CD4-positive, alpha-beta T cell treated with Interleukin-10 for 1 hour (primary cell): ENCODE measurements at regions not wholly inside any gene's neighbourhood (a gene's known extent, or its start where the extent isn't known, plus 50 kb on each side); places are given as distances from the start of the nearest gene placed in this dataset.

Source experiments
- DNase-seq: peaks from one replicate; pipeline ENCODE4 v3.0.0-alpha.2; 2020

DNA sequence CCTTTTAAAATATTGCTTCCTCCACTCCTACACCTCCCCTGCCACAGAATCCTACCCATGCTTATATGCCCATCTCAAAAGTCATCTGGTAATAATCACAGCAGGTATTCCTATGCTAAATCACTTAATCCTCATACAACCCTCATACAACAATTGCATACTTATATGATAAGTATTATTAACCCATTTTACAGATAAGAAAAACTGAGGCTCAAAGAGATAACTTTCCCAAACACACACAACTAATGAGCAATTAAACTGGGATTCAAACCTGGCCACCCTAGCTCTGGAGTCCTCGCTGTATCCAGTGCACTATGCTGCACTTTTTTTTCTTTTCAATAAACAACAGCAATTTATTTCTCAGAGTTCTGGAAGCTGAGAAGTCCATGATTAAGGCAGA is 99.8 kb upstream of the TSPAN5 start:
- no peak for DNase-seq

DNA sequence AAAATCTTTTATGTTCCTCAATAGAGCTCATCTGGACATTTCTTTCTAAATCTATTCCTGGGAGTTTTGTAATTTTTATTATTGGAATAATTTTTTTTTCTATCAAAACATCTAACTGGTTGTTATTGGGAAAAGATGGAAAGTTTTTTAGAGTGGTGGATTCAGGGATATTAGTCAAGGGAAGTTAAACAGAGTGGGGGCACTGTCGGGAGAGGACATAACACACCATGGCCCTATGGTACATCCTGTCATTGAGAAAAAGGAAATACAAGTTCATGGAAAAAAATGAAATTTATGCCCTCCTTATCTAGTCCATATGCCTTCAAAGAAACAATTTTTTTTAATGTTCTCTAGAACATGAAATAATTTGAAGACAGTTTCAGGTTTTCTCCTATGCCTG is 96.3 kb upstream of the TSPAN5 start:
- no peak for DNase-seq

DNA sequence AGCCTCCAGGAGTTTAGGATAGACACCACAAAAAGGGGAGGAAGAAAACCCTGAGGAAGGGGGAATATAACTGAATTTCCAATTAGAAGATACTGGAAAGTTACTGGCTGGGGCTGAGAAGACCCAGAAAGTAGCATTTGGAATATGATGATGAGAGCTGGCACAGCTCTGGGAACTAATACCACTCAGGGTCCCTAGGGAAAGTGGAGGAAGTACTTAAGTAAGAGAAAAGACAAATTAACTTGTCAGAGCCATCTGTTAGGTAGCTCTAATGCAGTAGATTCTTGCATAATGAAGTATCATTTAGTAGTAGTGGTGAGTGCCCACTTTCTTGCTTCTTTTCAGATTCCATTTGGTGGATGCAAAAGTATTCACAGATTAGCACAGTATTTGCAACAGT is 90.8 kb upstream of the TSPAN5 start:
- DNase-seq, result no peak

DNA sequence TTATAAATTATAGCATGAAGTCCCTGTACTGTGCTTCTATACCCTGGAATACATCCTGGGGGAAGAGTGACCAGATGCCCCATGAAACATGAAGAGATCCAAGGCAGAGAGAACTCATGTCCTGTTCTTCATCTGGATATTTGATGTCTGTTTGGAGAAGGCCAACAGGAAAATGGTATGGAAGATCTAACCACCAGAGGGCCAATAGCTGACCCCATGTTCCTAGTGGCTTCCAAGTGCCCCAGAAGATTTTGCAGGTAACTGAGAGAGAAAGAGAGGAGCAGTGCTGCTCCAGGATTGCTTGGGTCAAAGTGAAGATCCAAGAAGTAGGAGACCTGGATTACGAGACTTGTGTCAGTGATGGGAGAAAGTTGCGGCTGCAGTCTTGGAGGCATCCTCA is 90.2 kb upstream of the TSPAN5 start:
- DNase-seq, result no peak

DNA sequence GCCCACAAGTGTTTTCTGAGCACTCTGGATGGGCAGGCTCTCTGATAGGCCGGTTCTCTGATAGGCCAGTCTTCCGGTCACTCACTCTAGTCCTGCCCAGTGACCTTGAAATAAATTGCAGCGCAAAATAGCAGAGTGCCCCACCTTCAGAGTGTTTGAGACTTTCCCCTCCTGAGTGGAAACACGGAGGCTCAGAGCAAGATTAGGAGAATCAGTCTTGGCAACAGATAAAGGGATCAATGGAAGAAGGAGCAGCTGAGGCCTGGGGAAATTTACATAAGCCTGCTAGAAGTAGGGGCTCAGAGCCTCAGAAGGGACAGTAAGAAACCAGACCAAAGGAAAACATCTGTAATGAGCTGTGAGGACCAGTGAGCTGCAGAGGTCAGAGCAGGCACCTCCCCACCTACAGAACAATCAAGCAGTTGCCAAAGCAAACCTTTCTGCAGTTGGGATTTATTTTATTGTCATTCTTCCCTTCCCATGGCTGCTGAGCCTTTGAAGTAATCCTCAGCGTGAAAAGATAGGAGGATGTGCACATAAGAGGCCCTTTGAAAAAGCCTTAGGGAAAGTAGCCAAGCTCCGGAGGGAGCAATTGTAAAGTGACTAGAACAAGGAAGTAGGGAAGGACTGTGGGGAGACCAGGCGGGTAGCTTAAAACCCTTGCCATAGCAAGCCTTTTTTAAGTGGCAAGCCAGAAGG is 89.1 kb upstream of the TSPAN5 start:
- DNase-seq, result no peak

DNA sequence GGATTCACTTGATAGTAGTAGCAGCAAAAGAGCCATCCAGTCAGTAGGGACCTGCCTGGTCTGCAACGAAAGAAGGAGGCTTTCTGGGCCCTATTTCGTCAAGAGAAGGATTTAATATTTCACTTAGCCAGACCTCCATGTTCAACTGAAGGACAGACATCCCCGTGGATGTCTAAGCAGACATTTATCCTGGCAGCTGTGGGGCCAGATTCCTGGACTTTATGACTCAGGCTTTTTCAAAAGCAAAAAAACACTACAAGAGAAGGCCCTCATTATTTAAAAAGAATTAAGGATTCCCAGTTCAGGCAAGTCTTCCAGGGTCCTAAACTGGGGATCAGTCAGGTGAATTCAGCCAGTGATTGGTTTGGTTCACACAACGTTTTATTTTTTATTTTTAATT is 88.5 kb upstream of the TSPAN5 start:
- DNase-seq, result no peak

DNA sequence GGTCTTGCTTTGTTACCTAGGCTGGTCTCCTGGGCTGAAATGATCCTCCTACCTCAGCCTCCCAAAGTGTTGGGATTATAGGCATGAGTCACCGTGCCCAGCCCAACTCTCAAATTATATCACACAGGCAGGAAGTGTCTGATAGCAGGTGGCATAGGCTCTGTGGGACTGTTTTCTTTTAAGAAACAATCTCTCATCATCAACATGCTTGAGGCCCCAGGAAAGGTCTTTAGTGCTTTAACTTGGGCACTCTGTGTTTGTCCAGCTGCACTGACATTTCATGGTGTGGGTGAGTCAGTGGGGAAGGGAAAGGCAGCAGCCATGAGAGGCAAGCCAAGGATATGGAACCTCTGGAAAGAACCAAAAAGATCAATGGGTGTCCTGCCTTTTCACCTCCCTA is 88.1 kb upstream of the TSPAN5 start:
- no peak for DNase-seq

DNA sequence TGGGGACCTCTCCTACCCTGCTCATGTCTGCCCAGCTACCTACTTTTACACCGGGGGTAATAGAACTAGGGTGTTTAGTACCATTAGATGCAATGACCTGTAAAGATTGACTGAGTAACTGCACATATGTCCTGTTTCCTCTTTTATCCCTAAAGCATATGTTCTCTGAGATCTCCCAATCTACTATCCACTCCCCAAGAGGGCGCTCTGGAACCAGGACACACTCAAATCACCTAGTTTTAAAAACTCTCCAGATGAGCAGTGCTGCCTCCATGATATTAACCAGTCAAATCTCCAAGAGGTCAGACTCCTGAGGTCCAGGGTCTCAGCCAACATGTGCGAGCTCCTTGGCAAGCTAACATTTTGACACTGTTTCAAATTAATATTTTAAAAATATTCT is 87.0 kb upstream of the TSPAN5 start:
- DNase-seq, result no peak

DNA sequence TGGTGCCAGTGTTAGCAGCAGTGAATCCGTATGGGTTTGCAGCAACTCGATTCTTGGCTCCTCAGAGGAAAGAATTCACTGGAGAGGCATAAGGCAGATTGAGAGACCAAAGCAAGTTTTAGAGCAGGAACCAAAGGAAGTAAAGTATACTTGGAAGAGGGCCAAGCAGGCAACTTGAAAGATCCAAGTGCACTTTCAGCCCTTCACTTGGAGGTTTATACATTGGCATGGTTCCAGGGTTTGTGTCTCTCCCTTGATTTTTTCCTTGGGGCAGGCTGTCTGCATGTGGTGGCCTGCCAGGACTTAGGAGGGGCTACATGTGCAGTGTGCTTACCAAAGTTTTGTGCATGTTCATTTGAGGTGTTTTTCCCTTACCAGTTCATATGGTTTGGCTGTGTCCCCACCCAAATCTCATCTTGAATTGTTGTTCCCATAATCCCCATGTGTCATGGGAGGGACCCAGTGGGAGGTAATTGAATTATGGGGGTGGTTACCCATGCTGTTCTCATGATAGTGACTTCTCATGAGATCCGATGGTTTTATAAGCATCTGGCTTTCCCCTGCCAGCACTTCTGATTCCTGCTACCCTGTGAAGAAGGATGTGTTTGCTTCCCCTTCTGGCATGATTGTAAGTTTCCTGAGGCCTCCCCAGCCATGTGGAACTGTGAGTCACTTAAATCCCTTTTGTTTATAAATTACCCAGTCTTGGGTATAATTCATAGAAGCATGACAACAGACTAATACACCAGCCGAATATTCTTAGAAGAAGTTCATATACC is 86.2 kb upstream of the TSPAN5 start:
- no peak for DNase-seq

DNA sequence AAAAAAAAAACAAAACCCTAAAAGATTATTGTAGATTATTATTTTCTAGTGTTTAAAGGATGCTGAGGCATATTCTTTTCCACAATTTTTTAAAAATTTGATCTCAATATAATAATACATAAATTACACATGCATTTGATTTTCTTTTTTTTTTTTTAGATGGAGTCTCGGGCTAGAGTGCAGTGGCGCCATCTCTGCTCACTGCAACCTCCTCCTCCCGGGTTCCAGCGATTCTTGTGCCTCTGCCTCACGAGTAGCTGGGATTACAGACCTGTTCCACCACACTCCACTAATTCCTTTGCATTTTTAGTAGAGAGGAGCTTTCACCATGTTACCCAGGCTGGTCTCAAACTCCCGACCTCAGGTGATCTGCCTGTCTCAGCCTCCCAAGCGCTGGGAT is 83.5 kb upstream of the TSPAN5 start:
- no peak for DNase-seq

DNA sequence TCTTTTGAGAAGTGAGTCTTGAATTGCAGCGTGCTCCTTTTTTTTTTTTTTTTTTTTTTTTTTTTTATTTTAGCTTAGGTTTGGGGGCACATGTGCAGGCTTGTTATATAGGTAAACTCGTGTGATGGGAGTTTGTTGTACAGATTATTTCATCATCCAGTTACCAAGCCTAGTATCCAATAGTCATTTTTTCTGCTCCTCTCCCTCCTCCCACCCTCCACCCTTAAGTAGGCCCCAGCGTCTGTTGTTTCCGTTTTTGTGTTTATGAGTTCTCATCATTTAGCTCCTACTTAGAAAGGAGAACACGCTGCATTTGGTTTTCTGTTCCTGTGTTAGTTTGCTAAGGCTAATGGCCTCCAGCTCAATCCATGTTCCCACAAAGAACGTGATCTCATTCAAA is 81.3 kb upstream of the TSPAN5 start:
- no peak for DNase-seq

DNA sequence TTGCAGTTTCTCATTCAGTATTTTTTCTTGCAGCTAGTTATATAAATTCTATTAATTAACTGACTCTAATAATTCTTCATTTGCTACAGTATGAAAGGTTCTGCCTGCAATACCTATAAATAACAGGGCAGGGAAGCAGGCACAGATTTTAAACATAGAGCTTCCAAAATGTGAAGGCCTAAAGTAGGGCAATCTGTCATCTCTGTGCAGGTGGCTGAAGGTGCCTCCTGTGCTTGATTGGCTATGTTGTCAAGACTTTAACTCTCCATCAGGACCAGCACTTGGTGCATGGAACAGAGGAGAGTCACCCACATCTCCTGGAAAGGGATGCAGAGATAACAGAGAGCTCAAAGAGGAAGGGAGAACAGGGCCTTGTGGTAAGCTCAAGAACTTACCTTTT is 75.2 kb upstream of the TSPAN5 start:
- no peak for DNase-seq

DNA sequence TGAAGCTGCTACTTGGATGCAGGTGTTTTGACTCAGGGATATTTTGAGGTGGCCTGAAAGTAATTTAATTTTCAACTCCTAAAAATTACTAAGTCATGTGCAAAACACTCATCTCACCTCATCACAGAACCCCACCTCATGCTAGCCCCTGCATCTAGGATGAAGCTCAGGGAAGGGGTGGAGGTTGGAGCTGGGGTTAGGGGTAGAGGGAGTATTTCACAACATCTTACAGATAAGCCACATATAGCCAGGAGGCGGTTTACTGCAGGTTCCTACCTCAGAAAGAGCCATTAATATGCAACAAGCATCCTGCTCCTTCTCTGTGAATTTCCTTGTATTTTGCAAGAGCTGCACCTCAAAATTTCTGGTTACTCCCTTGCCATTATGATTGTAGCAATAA is 70.5 kb upstream of the TSPAN5 start:
- DNase-seq, result no peak

DNA sequence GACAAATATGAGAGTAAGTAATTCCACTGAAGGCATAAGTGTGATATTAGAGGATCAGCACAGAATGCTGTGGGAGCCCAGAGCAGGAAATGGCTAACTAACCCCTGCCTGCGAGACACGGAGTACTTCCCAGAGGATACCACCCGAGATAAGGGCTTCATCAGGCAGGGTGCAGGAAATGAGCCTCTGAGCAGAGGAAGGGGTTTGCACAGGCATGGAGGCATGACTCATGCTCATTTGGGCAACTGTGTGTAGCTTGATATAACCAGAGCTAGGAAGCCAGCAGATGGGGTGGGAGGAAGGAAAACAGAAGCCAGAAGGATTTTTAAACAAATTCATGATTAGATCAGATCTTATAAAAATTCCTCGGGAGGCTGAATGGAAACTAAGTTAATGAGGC is 70.0 kb upstream of the TSPAN5 start:
- no peak for DNase-seq

DNA sequence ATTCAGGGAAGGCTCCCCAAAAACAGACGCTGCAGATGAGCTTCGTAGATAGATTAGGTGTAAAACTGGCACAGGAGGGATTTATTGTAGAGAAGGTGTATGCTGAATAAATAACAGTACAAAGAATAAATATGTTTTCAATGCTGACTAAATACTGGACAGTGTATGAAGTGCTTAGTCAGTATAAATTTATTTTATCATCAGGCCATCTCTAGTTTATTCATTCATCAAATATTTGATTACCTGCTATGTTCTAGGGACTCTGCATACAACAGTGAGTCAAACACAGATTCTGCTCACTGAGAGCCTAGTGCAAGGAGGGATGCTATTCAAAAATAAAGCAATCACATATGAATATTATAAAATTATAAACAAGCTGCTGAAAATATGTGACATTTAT is 63.6 kb upstream of the TSPAN5 start:
- no peak for DNase-seq

DNA sequence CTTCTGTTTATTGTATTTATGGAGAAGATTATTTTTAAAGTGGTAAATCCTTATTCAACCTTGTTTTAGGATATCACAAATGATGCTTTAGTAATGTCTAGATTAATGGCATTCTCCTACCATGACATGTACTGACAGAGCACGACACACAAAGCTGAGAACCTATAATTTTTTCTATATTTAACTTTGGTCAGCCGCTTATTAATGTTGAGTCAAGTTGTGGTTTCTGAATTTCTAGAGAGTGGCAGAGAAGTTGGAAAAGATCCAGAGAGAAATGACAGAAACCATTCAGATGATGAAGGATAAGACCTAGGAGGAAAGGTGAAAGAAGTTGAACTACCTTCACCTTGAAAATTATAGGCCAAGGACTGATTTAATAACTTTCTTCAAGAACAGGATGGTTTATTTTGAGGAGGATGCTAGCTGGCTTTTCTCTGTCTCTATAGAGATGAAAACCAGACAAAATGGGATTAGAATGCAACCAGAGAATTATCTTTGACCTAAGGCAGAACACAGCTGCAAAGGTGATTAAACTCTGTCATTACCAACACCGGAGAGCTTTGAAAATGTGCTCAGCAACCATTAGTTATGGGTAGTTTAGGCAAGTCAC is 62.6 kb upstream of the TSPAN5 start:
- DNase-seq, result no peak

DNA sequence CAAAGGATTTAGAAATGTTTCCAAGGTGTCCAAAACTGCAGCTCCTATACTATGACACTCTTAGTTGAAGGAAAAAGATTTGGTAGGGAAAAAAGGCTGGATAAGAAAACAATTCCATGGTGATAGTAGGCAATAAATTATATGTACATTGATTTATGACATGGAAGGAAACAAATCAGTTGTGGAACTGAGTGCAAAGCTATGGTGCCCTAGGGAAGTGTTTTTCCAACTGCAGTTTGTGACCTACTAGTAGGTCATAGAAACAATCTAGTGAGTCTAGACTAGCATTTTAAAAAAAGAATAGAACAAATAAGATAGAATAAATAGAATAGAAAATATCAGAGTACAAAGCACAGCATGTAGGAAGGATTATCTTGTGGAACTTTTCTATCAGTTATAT is 58.4 kb upstream of the TSPAN5 start:
- no peak for DNase-seq

DNA sequence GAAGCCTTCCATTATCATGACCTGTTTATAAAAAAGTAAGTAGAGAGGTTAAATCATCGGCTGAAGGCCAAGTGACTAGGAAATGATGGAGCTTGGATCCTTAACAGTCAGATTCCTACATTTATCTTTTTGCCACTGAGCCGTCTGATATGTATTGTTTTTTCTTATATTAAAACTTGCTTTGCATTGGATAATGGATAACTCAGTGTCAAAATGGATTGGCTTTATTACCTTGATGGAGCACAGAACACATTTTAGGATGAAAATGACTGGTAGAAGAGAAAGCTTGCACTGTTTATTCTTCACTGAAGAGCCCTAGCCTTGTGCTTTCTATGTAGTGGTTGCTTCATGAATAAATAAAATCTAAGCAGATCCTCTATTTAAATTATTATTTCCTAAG is 54.2 kb upstream of the TSPAN5 start:
- no peak for DNase-seq

DNA sequence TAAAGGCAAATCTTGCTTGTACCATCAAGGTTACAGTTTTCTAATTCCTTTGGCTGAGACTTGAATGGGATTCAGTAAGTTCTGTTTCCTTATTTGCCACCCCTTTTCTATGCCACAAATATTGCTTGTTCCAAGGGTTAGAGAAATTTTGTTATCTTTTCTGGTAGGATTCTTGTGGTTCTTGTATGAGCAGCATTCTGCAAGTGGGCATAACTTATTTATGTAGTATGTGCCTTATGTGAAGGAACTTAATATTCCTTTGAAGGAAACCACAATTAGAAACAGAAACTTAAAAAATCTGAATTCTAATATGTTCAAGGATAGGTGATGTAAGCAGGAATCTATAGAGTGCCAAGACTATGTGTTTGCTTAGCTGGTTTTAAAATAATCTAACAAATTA is 53.1 kb upstream of the TSPAN5 start:
- DNase-seq, result no peak

DNA sequence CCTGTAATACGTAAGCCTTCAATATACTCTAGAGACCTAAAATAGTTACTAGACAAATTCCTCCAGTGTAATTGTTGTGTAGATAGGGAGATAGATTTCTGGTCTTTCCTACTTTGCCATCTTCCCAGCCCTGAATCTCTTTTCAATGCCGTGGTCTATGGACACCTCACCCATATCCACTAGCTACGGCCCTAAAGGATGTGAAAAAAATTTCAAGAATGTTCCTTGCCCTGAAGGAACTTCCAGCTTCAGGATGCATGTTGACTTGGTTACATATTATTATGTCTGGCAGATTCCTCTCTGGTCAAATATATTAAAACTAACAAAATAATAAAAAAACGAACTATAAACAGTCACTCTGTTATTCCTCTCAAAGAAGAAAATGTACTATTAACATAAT is 52.4 kb upstream of the TSPAN5 start:
- no peak for DNase-seq
